ENCODE measurements at regions not wholly inside any gene's neighbourhood (a gene's known extent, or its start where the extent isn't known, plus 50 kb on each side); places are given as distances from the start of the nearest gene placed in this dataset.

DNA sequence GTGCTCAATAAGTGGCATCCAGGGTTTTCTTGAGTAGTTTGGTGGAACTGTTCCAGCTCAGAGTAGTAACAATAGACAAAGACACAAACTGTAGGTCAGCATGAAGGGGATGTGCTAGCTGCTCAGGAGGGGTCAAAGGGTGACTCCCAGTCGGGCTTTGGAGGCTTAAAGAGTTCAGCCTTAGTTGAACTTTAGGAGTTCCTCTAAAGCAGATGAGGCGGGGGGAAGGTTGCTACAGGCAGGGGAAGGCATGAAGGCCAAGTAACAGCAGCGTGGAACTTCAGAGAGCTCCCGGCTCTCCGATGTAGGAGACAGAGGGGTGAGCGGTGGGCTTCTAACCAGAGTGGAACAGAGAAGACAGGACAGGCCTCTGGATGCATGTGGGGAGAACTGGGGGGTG, 115.5 kb upstream of the CD93 start:
- DNase-seq: no peak

DNA sequence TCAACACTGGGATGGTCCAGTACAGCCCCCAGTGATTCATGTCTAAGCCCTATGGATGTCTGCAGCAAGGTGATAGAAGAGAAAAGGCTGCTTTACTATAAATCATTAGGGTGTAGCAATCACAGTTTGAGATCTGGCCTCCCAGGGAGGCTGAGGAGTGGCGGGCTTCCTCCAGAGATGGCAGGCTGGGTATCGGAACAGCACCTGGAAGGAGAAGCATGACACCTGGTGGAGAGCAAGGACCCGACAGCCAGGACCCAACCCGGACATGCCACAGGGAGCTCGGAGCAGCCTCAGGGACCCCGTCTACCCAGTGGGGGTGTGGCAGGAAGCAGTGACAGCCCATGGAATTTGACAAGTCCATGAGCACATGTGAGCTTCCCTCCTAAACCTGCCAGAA, 114.8 kb upstream of the CD93 start:
- peak; percentile 10 for DNase-seq

DNA sequence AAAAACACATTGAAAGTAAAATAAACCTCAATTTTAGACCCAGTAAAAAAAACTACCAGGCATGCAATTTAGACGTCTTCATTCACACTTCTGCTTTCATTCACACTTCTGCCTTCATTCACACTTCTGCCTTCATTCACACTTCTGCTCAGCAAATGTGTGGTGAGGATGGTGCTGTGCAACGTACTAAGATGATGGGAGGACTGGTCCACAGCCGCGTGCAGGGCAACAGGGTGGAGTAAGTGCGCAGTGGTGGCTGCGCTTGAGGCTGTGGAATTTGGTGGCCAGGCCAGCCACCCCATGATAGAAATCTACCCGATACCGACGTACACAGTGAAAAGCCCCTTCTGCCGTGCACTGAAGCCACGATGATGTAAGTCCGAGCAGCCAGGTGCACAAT, 114.3 kb upstream of the CD93 start:
- no peak for DNase-seq

DNA sequence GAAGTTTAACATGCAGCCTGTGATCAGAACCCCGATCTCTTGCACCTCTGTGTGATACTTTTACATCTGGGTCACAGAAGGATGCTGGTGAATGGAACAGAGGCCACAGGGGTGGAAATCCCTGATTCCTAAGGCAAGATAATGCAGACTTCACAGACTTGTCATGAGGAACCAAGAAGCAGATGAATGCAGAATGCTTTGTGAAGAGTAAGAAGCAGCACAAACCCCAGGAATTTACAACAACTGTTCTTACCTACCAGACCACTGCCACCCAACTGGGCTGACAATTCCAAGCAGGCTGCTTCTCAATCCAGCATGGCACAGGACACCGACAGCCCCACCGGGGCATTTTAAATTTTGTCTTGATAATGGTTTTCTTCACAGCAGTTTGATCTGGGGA, 113.2 kb upstream of the CD93 start:
- DNase-seq: no peak

DNA sequence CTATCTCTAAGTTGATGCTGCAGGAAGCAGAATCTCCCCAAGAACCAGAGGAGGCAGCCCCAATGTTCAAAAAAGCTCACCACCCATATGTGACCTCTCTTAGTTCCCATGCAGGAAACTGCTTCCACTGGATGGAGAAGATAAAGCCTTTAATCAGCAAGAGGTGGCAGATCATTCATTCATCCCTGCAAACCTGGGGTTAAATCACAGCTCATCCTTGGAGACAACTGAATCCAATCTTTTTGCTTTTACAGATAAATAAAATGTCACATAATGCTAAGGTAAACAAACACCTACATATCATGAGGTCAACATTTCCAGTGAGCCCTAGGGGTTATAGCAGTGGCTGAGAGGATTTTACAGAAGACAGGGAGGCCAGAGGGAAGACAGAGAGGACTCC, 112.7 kb upstream of the CD93 start:
- no peak for DNase-seq

DNA sequence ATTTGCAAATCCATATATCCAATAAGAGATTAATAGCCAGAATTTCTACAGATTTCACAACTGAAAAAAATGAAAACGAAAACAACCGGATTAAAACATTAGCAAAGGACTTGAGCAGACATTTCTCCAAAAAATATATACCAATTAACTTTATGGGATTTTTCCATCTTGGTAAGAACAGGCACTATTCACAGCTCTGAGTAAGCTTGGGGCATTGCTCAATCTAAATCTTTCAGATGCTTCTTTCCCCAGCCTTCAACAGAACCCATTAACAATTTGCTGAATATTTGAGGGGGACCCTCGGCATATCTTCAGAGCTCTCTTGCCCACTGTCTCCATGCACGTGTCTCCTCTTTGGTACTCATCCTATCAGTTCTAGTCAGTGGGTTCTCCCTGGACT, 111.7 kb upstream of the CD93 start:
- DNase-seq: no peak

DNA sequence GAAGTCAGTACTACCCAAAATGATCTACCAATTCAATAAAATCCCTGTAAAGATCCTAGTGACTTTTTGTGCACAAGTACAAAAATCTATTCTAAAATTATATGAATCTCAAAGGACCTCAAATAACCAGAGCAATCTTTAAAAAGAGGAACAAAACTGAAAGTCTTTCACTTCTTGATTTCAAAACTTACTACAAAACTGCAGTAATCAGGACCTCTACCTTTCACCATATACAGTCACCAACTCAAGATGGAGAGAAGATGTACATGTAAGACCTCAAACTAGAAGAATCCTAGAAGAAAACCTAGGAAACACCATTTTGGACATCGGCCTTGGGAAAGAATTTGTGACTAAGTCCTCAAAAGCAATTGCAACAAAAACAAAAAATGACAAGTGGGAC, 109.5 kb upstream of the CD93 start:
- DNase-seq: no peak

DNA sequence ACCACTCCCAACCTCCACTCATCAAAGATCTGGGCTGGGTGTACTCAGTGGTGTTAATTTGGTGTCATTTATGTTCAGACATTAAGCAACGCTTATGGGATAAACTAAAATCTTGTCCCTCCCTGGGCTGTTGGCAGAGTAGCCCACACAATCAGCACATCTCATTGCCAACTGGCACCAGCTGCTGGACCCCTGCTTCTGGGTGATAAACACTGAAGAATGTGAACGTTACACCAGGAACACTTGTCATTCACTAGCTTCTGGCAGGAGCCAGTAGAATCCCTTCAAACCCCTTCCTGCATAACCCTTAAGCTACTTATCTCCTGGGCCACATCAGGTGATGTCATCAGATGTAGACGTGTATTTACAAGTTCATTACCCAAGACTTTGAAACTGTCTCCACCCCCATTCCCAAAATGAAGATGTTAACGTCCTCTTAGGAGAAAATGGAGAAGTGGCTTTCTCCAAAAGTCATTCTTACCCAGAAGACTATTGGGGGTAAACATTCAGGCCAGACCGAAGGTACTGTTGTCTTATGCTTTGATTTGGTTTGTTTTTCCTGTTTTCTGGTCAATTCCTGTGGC, 107.8 kb upstream of the CD93 start:
- no peak for DNase-seq

DNA sequence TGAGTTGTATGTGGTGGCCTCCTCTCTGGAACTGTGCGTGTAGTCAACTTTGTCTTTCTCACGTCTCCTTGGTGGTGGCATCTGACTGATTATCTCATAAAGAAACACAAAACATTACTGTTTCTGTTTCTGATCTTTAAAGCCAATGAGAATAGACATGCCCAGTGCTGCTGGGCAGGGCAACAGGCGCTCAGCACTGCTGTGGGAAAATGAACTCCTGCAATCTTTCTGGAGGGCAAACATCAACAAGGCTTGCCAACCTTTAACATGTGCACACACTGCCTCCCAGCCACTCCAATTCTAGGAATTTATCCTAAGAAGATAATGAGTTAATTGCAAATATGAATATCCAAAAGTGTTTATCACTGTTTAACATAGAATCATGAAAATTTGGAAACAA, 106.3 kb upstream of the CD93 start:
- no peak for DNase-seq

DNA sequence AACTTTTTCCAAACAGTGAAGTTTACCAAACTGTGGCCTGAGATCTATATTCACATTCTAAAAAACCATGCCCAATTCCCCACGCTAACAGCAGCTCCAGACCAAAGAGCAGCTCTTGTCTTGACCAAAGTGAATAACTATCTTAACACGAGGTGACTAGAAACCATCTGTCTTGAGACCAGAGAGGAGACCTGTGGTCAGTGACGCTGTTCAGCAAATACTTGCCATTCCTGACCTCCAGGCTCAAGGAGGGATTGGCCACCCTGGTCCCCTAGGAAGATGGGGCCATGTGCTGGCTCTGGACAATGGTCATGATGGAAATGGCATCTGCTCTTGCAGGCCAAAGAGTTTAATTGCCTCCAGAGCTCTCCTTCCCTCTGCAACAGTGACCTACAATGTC, 104.4 kb upstream of the CD93 start:
- DNase-seq: no peak

DNA sequence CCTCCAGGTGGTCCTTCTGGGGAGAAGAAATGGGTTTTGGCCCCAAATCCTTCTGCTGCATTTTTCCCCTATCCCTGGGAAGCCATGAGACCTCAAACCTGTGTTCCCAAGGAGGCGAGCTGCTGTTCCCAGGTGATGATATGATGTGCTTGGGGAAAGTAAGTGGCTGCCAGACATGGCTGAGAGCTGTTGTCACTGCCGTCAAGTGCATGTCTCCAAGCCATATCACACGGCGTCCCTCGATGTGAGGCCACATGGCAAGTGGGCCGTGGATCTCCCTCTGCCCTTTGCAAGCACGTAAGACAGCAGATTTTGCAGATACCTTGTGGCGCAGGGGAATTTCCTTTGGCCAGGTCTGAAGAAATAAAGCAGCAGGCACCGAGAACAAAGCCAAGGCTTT, 103.7 kb upstream of the CD93 start:
- DNase-seq: no peak

DNA sequence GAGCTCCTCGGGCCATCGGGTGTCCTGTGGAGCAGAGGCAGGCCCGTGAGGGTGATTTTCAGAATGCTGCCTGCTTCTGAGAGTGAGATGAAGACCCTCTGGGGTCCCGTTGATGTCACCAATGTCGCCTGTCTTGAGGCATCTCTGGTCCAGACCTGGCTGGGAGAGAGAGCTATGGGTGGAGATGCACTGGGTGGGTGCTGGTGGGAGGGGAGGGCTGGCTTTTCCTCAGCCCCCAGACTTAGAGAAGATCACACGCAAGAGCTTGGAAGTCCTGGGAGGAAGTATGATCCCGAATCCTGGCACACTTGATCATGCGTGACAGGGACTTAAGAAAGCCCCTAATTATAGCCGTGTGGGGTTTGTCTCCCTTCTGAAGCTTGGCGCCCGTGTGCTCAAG, 103.2 kb upstream of the CD93 start:
- DNase-seq: no peak

DNA sequence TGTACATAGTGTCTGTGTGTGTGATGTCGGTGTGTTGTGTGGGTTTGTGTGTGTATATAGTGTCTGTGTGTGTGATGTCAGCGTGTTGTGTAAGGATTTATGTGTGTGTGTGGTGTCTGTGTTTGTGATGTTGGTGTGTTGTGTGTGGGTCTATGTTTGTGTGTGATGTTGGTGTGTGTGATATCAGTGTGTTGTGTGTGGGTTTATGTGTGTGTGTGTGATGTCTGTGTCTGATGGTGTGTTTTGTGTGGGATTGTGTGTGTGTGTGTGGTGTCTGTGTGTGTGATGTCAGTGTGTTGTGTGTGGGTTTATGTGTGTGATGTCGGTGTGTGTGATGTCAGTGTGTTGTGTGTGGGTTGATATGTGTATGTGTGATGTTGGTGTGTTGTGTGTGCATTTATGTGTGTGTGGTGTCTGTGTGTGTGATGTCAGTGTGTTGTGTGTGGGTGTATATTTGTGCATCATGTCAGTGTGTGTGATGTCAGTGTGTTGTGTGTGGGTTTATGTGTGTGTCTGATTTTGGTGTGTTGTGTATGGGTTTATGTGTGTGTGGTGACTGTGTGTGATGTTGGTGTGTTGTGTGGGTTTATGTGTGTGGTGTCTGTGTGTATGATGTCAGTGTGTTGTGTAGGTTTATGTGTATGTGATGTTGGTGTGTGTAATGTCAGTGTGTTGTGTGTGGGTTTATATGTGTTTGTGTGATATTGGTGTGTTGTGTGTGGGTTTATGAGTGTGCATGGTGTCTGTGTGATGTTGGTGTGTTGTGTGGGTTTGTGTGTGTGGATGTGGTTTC, 102.4 kb upstream of the CD93 start:
- DNase-seq: no peak

DNA sequence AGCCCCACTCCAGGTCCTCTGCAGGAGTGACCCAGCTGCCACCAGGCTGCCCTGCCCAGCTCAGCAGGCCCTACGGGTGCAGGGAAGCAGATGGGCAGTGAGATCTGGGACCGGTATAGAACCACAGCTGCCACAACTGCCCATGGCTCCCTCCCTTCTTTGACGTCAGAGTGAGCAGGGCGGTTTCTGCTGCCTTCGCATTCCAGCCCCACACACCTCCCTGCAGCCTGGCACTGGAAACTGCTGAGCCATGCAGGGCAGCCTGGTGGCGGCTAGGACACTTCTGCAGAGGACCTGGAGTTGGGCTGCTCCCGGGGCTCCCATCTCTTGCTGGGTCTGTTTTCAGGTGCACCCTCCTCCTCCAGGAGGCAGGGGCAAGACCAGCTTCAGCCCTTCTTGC, 101.6 kb upstream of the CD93 start:
- DNase-seq: no peak

DNA sequence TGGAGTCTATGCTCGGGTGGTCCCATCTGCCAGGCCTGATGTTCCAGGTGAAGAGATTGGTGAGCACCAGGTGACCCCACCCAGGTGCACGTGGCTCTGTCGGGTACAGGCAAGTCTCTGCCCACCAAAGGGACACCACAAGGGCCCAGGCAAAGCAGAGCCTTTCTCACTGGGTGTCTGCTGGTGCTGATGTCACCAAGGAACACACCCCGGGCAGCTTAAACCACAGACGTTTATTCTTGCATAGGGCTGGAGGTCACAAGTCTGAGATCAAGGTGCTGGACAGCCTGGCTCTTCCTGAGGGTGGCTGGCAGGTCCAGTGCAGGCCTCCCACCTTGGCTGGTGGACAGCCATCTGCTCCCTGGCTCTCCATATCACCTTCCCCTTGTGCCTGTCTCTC, 100.7 kb upstream of the CD93 start:
- DNase-seq: no peak

DNA sequence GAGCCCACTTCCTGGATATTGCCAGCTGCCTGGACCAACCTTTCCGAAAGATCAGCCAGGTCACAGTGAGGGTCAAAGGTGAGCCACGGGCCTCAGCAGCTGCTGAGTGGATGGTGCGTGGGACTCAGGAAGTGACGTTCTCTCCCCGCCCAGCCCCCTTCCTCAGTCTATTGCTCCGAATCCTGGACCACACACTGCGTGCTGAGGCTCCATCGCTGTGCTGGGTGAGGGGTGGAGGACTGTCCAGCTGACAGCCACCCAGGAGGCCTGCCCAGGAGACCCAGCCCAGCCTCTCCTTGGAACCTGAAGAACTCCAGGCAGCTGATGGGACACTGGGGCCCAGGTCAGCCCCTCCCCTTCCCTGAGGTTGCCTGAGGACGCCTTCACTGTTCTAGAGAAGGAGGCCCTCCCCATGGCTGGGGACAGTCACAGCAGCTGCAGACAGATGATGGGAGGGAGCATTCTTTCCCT, 94.4 kb upstream of the CD93 start:
- no peak for DNase-seq

DNA sequence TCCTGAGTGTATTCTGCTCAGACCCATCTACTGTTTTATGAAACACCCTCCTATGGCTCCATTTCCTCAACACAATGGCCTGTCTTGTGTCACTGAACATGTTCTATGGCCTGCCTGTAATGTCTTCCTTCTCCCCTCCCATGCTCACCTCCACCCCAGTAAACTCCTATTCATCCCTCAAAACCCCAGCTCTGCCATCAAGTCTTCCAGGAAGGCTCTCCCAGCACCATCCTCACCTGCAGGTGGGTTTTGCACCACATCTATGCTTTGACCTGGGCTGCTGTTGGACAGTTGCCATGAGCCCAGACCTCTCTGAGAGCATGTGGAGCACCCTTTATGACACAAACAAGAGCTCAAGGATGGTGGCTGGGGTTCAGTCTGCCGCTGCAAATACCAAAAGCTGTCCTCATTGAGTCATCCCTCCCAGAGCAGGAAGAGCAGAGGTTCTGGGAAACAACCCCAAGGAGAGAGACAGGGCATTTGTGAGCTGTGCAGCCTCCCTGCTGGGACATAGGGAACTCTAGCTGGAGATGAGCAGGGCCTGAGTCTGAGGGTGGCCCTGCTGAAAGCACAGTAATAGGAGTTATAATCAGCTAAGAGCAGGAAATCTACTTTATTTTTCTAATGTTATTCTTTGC, 93.8 kb upstream of the CD93 start:
- DNase-seq: no peak

DNA sequence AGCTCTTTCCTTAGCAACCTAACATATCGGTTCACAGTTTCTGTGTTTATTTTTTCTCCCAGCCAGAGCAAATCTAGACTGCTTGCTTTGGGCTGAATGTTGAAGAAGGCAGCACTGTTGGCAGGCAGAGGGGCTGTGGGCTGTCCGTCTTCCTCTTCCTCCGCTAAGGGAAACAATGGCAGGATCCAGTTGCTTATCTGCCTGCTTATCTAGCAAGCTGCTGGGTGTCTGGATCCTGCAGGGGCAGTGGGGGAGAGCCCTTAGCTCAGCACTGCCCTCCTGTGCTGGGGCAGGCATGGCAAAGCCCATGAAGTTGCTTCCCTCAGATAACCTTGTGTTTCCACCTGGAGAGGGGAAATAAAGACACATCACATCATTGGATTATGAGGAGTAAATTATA, 92.7 kb upstream of the CD93 start:
- DNase-seq: no peak

DNA sequence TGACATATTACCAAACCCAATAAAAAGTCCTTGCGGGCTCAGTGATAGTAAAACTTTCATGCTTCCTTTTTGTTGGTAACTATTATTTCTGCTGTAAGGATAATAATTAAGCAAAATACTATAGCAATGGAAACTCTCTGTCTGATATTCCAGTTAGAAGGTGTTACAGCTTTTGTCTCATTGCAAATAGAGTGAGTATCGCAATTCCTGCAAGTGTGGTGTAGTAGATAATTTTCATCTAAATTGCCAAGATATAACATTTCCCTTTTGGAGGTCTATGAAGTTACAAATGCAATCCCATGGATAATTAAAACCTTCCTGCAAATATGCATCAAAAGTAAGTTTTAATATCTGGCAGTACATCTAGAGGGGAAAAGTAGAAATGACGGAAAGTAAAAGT, 88.7 kb upstream of the CD93 start:
- no peak for DNase-seq

DNA sequence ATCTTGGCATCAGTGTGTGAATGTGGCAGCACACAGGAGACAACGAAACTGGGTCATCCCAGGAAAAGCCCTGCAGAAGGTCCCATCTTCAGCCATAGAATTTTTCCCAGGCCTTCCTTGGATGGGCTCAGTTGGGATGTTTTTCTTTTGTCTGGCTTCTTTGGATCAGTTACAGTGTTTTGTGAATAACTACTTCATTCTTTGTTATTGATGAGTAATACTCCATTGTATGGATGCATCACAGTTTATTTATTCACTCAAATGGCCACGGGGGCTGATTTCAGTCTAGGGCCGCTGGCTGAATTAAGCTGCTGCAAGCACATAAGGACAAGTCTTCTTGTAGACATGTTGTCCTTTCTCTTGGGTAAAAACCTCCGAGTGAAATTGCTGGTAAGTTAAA, 81.3 kb upstream of the CD93 start:
- no peak for DNase-seq

DNA sequence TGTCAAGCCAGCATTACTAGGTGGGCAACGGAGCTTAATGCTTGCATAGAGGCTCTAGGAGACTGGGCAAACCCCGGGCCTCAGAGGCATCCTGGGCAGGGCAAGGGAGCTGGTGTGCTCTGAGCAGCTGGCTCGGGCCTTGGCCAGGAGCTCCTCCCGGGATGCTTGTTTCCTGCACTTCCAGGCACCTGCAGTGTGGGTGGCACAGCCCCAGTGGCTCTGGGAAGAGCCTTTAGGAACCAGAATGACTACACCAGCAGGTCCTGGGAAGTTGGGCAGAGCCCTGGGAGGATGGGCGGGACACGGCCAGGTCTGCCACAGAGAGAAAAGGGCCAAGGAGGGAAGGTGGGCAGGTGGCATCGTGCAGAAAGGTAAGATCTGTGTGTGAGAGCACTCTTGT, 80.4 kb upstream of the CD93 start:
- DNase-seq: no peak

DNA sequence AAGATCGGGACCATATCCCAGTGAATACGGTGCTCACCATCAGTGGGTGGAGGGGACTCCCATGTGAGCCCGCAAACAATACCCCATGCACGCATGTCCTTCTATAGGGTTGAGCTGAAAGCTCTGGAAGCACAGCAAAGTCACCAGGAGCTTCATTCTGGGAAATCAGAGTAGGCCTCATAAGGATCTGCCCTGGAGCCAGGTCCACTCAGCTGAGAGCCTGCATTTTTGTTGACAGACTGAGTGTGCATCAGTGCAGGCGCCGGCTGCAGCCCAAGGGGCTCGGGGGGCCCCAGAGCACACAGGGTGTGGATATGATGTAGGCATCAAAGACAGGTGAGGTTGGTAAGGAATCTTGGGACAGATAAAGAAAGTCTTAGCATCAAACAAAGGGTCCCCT, 79.8 kb upstream of the CD93 start:
- DNase-seq: no peak

DNA sequence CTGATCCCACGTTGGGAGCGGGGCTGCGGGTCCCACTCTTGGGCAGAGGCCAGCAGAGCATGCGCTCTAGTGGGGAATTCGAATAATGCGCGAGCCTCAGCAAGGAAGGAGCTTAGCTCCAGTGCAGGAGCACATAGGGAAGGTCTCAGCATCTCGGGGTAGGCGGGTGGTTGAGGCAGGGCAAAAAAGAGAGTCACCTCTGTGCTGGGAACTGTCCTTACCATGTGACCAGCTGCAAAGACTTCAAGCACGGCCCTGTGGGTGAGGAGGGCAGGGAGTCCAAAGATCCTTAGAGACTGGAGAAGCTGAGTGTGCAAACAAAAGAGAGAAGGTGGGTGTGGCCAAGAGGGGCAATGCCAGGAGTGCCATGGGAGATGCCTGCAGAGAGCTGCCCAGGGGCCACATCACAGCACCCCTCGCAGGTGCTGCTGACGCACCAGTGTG, 79.2 kb upstream of the CD93 start:
- no peak for DNase-seq

DNA sequence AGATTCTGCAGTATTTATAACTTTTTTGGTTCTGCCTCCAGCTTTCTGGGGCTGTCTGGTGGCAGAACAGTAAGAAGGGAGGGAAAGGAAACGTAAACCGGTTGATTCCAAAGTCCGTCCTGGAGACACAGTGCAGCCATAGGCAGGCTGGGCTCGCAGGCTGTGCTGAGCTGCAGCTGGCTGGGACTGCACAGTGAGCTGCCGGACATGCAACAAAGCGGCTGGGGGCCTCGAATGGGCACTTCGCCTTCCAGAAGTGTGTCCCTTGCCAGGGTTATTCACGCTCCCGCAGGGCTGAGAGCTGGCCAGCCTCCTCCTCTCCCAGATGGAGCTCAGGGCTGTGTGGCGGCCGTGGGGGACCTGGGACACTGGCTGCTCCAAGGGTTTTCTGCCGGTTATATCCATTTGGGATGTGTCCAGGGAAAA, 78.1 kb upstream of the CD93 start:
- no peak for DNase-seq

DNA sequence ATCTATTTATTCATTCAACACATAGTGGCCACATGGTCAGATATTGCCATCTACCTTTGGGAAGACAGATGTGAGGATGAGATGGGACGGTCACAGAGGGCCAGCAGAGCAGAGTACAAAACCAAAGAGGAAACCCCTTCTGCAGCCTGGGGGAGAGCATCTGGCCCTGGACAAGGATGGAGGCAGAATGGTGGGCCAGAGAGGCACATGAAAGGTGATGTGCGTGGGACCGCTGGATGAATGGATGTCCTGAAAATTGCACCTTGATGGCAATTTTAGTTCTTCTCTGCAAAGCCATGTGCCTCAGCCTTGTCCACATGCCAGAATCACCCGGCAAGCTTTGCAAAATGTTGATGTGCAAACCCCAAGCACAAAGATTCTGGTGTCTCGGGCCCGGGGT, 77.4 kb upstream of the CD93 start:
- DNase-seq: no peak
